PC-9 (cell line): ENCODE measurements at regions not wholly inside any gene's neighbourhood (a gene's known extent, or its start where the extent isn't known, plus 50 kb on each side); places are given as distances from the start of the nearest gene placed in this dataset.

Experiments used
- BruUV-seq: library from RNA; stranded (reverse); fragments of 400-500 nt; replicated peaks from 2 replicates; lab custom pipeline; 2021; lab: Mats Ljungman, UMichigan
- CTCF ChIA-PET: fragments of 300-600 bp; sonication (Branson Sonifier 250); formaldehyde crosslinking; loops from one replicate; lab custom pipeline; 2022; ENCODE audit warnings: antibody characterized with exemption; lab: Charles Lee
- POLR2A ChIA-PET: fragments of 300-600 bp; sonication (Branson Sonifier 250); formaldehyde crosslinking; loops from one replicate; lab custom pipeline; 2022; ENCODE audit warnings: antibody characterized with exemption; ENCODE audit not compliant: unreplicated experiment; lab: Charles Lee
- DNase-seq, 2 experiments: peaks; one replicate each; pipeline versions ENCODE4 v3.0.0 to v3.0.0-alpha.2; 2015 to 2022; ENCODE audit warnings: mixed read lengths in 1 of 2
- H2AFZ ChIP-seq: fragments of 200-600 bp; sonication (generic); 2 replicates; pipeline ENCODE4 v1.8.1; 2017; ENCODE audit warnings: antibody characterized with exemption
- H3F3A ChIP-seq: fragments of 200-600 bp; sonication (generic); 2 replicates; pipeline ENCODE4 v1.8.1; 2017; ENCODE audit warnings: antibody characterized with exemption, mild to moderate bottlenecking, low read depth; ENCODE audit not compliant: insufficient read depth
- H3K27ac ChIP-seq: fragments of 200-600 bp; sonication (generic); 2 replicates; pipeline ENCODE4 v1.6.1; 2016; ENCODE audit warnings: mixed run types
- H3K27me3 ChIP-seq: fragments of 200-600 bp; sonication (generic); 2 replicates; pipeline ENCODE4 v1.6.1; 2016; ENCODE audit warnings: low read depth, mixed run types; ENCODE audit not compliant: insufficient read depth
- H3K36me3 ChIP-seq: fragments of 200-600 bp; sonication (generic); 2 replicates; pipeline ENCODE4 v1.6.1; 2016; ENCODE audit warnings: low read depth, mixed run types
- H3K4me1 ChIP-seq: fragments of 200-600 bp; sonication (generic); replicated peaks from 2 replicates; pipeline ENCODE4 v1.6.1; 2016; ENCODE audit warnings: mixed run types; ENCODE audit not compliant: insufficient read depth
- H3K4me2 ChIP-seq: fragments of 200-600 bp; sonication (generic); 2 replicates; pipeline ENCODE4 v1.6.1; 2017; ENCODE audit warnings: mixed run types
- H3K4me3 ChIP-seq: fragments of 200-600 bp; sonication (generic); 2 replicates; pipeline ENCODE4 v1.6.1; 2016; ENCODE audit warnings: mixed run types
- H3K79me2 ChIP-seq: fragments of 200-600 bp; sonication (generic); 2 replicates; pipeline ENCODE4 v1.6.1; 2017; ENCODE audit warnings: low read depth, mixed run types
- H3K9me2 ChIP-seq: fragments of 200-600 bp; sonication (generic); 2 replicates; pipeline ENCODE4 v1.8.1; 2017; ENCODE audit warnings: mild to moderate bottlenecking; ENCODE audit not compliant: insufficient read depth
- H3K9me3 ChIP-seq: fragments of 200-600 bp; sonication (generic); 2 replicates; pipeline ENCODE4 v1.8.1; 2016; ENCODE audit warnings: low read depth; ENCODE audit not compliant: insufficient read depth
- H4K20me1 ChIP-seq: fragments of 200-600 bp; sonication (generic); 2 replicates; pipeline ENCODE4 v1.8.1; 2017; ENCODE audit not compliant: insufficient read depth
- EZH2 ChIP-seq: fragments of 200-600 bp; sonication (generic); IDR thresholded peaks from 2 replicates; pipeline ENCODE4 v1.8.0; 2017; ENCODE audit warnings: antibody characterized with exemption, low read depth
- intact Hi-C: fragments of 100-400 bp; cut with micrococcal nuclease; formaldehyde crosslinking; loops from one replicate; pipeline ENCODE4 v1.10.0; 2022; ENCODE audit not compliant: unreplicated experiment
- TF ChIP-seq, protein P1 (sequence below): fragments of 200-600 bp; sonication (generic); conservative IDR thresholded peaks from 2 replicates; pipeline ENCODE4 v1.6.1; 2017; ENCODE audit warnings: mixed run types, antibody characterized with exemption, mild to moderate bottlenecking, moderate library complexity

- H3K27ac ChIP-seq, result no peak overlapping the region
- H3K9me2 ChIP-seq, result no peaks in the 10 kb centered on the region
- H4K20me1 ChIP-seq, result no peaks in the 10 kb centered on the region
- H3K4me2 ChIP-seq, result no peak overlapping the region
- ChIA-PET CTCF (no interaction called here), POLR2A (no interaction called here)
- H3K4me3 ChIP-seq, result no peak overlapping the region
- no TSS peak for BruUV-seq
- H3K36me3 ChIP-seq, result no peaks in the 10 kb centered on the region
- H3F3A ChIP-seq, result no peaks in the 10 kb centered on the region; the same call in 1 of the 2 replicates
- TF ChIP-seq, protein P1, sequence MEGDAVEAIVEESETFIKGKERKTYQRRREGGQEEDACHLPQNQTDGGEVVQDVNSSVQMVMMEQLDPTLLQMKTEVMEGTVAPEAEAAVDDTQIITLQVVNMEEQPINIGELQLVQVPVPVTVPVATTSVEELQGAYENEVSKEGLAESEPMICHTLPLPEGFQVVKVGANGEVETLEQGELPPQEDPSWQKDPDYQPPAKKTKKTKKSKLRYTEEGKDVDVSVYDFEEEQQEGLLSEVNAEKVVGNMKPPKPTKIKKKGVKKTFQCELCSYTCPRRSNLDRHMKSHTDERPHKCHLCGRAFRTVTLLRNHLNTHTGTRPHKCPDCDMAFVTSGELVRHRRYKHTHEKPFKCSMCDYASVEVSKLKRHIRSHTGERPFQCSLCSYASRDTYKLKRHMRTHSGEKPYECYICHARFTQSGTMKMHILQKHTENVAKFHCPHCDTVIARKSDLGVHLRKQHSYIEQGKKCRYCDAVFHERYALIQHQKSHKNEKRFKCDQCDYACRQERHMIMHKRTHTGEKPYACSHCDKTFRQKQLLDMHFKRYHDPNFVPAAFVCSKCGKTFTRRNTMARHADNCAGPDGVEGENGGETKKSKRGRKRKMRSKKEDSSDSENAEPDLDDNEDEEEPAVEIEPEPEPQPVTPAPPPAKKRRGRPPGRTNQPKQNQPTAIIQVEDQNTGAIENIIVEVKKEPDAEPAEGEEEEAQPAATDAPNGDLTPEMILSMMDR, result no peak
- no peak for TF ChIP-seq EZH2
- intact Hi-C loops, result no loop called here
- H3K4me1 ChIP-seq, result no peaks in the 10 kb centered on the region
- H3K9me3 ChIP-seq, result no peaks in the 10 kb centered on the region
- 0 out of 2 replicates have a peak overlapping the region, but pooled peaks have one; percentile 16 for H2AFZ ChIP-seq
- H3K79me2 ChIP-seq, result no peaks in the 10 kb centered on the region
- no peaks in the 10 kb centered on the region for H3K27me3 ChIP-seq
- no peak for DNase-seq
These were observed 273.7 kb downstream of the SLC6A15 start for GRCh38 chr12:84638811-84639368.

DNA sequence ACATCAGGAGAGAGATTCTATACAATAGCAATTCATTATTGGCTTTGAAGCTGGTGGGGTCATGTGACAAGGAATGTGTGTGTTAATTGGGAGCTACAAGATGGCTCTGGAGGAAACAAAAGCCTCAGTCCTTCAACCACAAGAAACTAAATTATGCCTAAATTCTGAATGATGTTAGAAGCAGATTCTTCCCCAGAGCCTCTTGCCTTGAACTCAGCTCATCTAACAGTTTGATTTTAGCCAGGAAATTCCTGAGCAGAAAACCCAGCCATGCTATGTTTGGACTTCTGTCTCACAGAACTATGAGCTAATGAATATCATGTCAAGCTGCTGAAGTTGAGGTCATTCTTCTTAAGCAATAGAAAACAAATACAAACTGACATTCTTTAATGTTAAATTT, 274.7 kb downstream of the SLC6A15 start:
- ChIA-PET CTCF (no interaction called here), POLR2A (no interaction called here)
- Histone ChIP-seq H3K27me3 (no peaks in the 10 kb centered on the region), H3K4me1 (no peaks in the 10 kb centered on the region), H3K4me3 (no peak overlapping the region), H3K9me3 (no peaks in the 10 kb centered on the region), H4K20me1 (no peaks in the 10 kb centered on the region), H3K9me2 (no peaks in the 10 kb centered on the region), H3K36me3 (no peaks in the 10 kb centered on the region), H3F3A (no peaks in the 10 kb centered on the region; the same call in 1 of the 2 replicates), H3K27ac (no peak overlapping the region), H3K4me2 (no peak overlapping the region), H3K79me2 (no peaks in the 10 kb centered on the region), H2AFZ (no peak overlapping the region)
- no peak for TF ChIP-seq EZH2
- TF ChIP-seq, protein P1, result no peak
- DNase-seq, result no peak
- BruUV-seq, result no TSS peak
- intact Hi-C loops, result no loop called here

GRCh38 chr12:84636801-84637290, 275.8 kb downstream of the SLC6A15 start:
- Histone ChIP-seq H3K27ac (no peak overlapping the region), H3K27me3 (no peaks in the 10 kb centered on the region), H3K36me3 (no peaks in the 10 kb centered on the region), H3K9me2 (no peaks in the 10 kb centered on the region), H3K79me2 (no peaks in the 10 kb centered on the region), H3K4me2 (no peak overlapping the region), H3F3A (no peaks in the 10 kb centered on the region; the same call in 1 of the 2 replicates), H2AFZ (no peak overlapping the region), H3K4me3 (no peak overlapping the region), H3K4me1 (no peaks in the 10 kb centered on the region), H3K9me3 (no peaks in the 10 kb centered on the region), H4K20me1 (no peaks in the 10 kb centered on the region)
- DNase-seq, result no peak
- TF ChIP-seq, protein P1, result no peak
- TF ChIP-seq EZH2, result no peak
- intact Hi-C loops, result no loop called here
- ChIA-PET POLR2A (no interaction called here), CTCF (no interaction called here)
- BruUV-seq, result no TSS peak
